ENCODE measurements at regions not wholly inside any gene's neighbourhood (a gene's known extent, or its start where the extent isn't known, plus 50 kb on each side); places are given as distances from the start of the nearest gene placed in this dataset.

DNA sequence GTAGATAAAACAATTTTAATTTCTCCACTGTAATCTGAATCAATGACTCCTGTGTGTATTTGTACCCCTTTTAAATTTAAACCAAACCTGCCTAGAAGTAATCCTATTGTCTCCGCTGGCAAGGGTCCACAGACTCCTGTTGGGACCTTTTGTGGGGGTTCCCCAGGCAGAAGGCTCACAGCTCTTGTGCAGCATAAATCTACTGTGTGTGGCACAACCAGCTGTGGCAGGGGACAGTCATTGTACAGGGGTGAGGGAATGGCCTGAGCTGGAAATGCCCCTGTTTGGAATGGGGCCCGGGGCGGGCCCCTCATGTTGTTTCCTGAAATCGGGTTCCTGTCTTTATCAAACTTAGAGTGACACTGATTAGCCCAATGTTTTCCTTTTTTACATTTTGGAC is 318.2 kb upstream of the FAM98A start:
- TF ChIP-seq, protein P1, sequence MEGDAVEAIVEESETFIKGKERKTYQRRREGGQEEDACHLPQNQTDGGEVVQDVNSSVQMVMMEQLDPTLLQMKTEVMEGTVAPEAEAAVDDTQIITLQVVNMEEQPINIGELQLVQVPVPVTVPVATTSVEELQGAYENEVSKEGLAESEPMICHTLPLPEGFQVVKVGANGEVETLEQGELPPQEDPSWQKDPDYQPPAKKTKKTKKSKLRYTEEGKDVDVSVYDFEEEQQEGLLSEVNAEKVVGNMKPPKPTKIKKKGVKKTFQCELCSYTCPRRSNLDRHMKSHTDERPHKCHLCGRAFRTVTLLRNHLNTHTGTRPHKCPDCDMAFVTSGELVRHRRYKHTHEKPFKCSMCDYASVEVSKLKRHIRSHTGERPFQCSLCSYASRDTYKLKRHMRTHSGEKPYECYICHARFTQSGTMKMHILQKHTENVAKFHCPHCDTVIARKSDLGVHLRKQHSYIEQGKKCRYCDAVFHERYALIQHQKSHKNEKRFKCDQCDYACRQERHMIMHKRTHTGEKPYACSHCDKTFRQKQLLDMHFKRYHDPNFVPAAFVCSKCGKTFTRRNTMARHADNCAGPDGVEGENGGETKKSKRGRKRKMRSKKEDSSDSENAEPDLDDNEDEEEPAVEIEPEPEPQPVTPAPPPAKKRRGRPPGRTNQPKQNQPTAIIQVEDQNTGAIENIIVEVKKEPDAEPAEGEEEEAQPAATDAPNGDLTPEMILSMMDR (IDR thresholded peaks at IDR 0.05; ENCODE audit: low read depth, low read length), result no peak
- TF ChIP-seq POLR2A (IDR thresholded peaks at IDR 0.05; ENCODE audit: extremely low read depth, insufficient read length), result no peak
- TF ChIP-seq MYC (IDR thresholded peaks at IDR 0.05; ENCODE audit: low read depth, low read length), result no peak
- no peak for TF ChIP-seq MAX (IDR thresholded peaks at IDR 0.05; ENCODE audit: low read depth, low read length)
